Inferior parietal cortex (tissue), 1 donor: ENCODE measurements at regions not wholly inside any gene's neighbourhood (a gene's known extent, or its start where the extent isn't known, plus 50 kb on each side); places are given as distances from the start of the nearest gene placed in this dataset.
"Not testable (repeated sequence)": the region's sequence is repeated elsewhere in the genome, so short reads cannot be mapped to it uniquely, and the experiment has no call there.

ENCODE experiments used
- DNase-seq: peaks from one replicate; pipeline ENCODE4 v3.0.0-alpha.2; 2016; ENCODE audit errors: extremely low spot score

DNA sequence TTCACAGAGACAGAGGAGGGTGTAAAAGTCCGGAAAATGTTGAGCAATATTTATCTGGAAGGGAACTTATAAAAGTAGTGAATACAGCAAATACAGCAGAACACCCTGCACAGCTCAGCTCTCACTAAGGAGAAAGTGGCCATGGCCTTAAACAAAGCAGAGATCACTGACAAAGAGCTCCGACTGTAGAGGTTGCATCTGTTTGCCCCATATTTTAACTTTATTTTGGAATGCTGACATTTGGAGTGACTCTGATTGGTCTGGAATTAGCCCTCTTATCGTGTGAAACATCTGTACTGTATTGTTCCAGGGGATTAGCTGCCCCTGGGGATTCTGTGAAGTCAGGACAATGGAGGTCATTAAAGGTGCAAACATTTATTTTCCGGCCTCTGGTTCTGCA, 1275.7 kb upstream of the FLRT2 start:
- DNase-seq = no peak

DNA sequence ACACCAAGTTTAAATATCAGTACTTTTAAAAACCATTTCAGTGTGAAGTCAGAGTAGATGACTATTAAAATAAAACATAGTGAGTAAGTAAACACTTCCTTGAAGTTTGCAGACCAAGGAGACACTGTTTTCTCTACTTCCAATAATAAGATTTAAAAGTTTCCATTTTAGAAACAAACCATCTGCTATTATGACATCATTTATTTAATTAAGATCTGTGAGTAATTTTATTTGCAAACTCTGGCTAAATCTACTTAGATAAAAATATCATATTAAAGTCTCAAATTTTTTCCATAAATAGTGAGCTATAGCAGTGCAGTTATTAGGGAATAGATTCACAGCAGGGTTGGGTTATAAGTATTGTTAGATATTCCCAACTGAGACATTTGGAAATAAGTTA, 1267.0 kb upstream of the FLRT2 start:
- DNase-seq = no peak

DNA sequence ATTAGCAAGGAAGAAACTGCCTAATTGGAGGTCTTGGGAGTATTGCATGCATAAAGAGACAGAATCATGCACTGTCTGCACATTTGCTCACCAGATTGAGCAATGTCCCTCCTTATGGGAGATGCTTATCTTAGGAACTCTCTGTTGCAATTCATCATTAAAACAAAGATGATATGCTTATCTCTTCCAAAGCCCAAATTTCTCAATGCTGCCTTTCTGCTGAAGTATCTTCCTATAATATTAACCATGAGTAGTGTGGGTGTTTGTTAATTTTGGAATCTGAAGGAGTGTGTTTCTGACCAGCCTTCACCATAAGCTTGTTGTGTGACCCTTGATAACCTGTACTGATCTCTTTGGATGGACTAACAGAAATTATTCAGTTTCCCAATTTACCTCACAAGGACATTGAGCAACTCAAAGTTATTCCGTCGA, 1257.6 kb upstream of the FLRT2 start:
- DNase-seq = no peak

DNA sequence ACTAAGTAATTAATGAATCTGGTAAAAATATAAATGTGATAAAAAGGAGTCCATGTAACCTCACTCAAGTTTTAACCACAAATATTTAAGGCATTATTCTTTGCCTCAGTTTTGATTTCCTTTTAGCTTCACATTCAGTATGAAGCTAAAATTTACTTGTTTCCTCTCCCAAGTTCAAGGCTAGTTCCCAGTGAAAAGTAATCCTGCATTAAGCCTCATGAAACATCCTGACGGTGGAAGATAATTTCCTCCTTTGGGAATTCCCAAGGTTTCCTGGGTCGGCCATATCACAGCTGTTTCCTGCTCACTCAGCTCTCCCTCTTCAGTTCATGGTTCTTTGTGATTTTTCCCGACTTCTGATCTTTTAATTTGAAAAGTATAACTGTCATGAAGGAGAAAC, 1256.8 kb upstream of the FLRT2 start:
- no peak for DNase-seq

DNA sequence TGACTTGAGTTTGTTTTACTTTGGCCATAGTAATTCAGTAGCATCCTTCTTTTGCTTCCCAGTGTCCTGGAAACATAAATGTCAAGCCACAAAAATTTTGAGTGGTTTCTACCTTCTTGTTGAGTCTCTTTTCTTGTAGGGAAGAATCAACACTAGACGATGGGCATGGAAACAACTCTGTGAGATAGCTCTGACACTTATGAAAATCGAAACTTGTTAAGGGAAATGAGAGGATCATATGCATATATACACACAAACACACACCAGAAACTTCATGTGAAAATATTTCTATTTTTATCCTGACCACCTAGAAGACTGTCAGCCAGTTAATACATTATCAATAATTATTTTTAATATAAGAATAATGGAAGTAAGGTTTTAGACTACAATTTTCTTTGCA, 1247.3 kb upstream of the FLRT2 start:
- DNase-seq = no peak

DNA sequence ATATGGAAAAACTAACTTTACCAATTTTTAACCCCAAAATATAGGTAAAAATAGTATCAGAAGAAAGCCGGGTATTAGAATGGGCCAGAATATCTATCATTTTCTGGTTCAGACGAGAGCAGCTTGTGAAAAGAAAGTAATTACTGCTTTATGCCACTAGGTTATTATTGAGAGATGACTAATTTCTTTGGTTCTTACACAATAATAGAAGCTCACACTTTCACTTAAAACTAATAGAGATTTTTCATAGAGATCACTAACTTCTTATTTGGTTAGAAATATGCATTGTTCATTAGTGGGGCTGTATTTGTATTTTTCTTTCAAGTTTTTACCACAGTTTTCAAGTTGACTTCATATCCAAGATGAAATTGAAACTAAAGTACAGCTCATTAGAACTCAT, 1241.2 kb upstream of the FLRT2 start:
- DNase-seq = no peak

DNA sequence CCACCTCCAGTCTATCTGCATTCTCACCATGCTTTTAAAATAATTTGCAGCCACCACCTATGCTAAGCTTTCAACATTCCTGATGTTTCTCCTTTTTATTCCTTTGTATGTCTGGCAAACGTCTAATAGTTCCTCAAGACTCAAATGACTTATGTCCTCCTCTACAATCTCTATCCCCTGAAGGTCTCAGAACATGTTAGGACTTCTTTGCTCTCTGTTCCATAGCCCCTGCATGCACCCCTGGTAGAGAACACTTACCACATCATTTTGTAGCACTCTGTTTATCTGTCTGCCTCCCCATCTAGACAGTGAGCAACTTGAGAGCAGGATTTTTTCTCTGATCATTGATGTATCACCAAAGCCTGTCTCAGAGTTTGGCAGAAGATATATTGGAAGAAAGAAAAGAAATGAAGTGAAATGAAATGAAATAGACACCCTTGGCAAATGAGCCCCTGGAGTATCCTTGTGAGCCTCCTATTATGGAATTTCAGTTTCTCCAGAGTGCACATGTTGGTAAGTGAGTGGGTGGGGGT, 1231.2 kb upstream of the FLRT2 start:
- no peak for DNase-seq

DNA sequence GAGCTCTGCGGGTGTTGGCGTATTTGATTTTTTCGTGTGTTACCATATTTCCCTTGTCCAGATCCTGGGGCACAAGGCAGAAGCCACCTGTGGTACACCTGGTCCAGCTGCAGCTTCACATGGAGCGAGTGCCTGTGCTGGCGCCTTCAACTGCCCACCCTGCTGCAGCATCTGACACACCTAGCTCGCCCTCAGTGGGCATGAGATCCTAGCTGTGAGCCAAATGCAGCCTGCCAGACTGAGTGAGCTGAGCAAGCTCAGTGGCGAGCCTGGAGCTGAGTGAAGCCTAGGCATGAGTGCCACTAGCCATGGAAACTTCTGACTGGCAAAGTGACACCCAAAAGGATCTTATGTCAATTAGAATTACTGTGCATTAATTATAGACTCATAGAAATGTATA, 1226.8 kb upstream of the FLRT2 start:
- no peak for DNase-seq

DNA sequence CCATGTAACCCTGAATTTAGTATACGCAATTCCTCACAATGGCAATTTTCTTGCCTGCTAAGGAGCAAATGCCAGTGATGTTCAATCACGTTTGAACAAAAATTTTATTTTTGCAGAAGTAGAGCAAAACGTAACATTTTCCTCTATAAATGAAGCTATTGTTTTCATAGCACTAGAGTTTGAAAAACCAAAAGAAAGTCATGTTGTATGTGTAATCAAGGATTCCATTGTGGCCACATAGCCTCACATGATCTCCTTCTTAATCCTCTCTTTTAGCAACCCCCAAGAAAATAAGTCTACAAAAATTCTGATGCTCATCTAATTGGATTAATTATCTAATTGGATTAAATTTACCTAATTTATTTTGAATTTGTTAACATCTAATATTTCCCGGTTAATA, 1217.4 kb upstream of the FLRT2 start:
- DNase-seq = no peak

DNA sequence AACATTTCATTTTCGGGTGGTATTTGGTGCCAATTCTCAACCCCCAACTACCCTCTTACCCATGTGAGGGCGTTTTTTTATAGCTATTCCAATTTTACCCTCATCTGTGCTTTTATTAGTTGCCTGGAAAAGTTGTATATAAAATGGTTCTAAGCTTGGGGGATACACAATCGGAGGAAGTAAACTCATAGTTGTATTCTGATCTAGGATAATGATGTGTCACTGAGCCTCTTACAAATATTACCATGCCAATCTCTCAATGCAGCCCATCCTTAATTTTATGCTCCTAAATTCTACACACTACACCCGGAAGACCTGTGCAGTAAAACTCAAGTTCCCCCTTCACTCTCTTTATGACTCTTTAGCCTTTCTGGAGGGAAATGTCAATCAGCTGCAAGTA, 1206.5 kb upstream of the FLRT2 start:
- DNase-seq = no peak

DNA sequence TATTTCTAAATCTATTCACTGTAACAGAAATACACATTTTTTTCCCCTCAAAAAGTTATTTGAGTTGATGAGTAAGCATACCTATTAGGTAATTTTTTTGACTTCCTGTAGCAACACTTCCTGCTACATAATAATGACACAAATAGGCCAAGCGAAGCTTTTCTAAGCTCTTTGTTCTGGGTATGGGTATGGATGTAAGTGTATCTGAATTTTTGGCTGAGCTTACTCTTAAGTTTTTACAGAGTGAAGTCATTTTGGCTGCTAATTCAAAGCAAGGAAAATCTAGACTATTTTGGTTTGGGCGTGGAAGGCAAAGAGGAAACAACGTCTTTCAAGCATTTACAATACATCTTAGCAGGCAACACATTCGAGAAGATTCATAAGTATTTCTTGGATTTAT, 1206.0 kb upstream of the FLRT2 start:
- DNase-seq = no peak

DNA sequence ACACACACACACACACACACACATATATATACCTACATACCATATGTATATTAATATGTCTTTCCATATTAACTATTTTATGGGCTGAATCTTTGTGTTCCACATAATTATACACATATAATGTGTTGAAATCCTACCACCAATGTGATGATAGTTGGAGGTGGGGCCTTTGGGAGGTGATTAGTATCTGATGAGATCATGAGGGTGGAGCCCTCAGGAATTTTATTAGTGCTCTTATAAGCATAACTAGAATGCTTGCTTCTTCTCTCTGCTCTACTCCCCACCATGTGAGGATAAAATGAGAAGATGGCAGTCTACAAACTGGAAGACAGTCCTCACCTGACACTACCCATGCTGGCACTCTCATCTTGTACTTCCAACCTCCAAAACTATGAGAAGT, 1193.5 kb upstream of the FLRT2 start:
- no peak for DNase-seq

DNA sequence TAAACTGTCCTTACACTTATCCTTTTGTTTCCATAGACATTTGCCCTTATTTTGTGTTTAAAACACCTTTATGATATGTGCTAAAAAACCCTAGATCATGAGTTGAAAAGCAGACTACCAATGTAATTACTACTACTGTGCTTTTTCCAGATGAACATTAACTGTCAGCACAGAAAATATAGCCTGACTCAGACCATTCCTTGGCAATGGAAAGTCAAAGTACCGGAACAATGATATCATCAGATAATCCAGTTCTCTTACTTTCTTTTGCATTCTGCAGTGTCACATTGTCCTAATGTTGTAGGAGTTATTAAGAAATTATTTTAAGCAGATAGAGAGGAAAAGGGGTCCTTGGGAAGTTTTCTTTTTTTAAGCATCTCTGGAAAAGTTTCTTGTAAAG, 1189.0 kb upstream of the FLRT2 start:
- DNase-seq = no peak

DNA sequence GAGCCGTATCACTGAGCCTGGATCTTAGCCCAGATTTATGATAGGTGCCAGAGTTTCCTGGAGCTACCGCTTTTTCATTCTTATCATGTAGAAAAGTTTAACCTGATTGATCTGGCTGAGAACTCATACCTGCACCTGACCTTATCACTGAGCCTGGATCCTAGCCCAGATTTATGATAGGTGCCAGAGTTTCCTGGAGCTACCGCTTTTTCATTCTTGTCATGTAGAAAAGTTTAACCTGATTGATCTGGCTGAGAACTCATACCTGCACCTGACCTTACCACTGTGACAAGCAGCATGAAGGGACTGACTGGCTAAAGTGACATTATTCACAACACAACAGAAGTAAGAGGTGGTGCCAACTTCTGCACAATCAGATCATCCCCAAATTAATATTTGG, 1188.1 kb upstream of the FLRT2 start:
- not testable (repeated sequence) for DNase-seq

DNA sequence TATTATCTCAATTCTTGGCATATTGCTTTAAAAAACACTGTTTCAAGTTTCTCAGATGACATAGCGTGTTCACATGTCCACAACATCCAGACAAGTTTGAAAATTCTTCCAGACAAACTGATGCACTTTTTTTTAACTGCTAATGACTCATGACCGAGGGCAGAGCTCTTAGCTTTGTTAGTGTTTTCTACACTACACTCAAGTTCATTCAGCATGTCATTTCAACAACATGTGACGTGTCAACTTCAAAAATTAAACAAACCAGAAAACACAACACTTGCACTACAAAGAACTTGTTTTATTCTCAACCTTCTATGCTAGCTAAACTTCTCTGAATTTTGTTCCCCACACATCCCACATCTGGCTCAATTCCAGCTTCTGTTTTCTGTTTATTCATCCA, 1186.3 kb upstream of the FLRT2 start:
- no peak for DNase-seq

DNA sequence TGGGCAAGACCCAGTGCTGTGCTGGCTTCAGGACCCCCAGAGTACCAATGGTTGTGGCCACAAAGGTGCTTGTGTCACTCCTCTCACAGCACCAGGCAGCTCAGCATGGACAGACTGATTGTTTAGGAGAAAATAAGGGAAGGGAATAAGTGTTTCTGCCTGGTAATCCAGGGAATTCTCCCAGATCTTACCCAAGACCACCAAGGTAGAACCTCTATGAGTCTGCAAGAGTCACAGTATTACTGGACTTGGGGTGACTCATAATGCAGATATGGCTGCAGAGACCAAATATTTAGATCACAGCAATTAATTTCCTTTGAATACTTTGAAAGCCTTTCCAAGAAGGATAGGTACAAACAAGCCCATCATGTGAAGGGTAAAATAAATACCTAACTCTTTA, 1178.3 kb upstream of the FLRT2 start:
- DNase-seq = no peak

DNA sequence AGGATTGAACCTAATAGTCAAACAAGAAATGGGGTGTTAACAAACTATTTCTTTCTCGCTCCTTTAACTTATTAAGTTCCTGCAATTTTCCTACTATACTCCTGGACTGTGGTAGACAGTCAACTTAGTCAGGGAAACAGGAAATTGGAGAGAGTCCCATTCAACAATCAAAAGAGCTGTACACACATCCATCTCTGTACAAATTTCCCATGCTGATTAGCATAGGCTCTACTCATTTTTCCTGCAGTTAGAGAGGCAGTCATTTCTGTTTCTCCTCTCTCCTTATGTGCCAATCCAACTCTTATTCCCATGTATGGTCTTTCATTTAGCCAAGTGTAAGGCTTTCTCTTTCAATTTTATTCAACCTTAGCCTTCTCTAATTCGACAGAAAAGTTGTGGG, 1168.5 kb upstream of the FLRT2 start:
- DNase-seq = no peak

DNA sequence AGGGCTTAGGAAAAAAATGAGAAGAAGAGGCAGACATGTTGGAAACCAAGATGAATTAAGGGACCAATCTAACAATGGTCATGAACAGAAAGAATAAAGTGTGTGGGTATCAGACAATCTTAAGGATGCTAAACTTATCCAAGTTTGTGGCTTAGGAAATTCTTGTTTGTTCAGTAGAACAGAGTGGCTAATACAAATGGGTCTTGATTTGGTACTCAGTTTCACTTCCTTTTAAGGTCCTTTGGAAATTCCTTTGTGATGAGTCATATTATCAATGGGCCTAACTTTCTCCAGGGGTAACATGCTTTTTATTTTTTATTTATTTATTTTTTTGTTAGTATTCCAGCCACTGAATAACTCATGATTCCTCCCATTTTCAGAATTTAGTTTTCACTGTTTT, 1154.7 kb upstream of the FLRT2 start:
- DNase-seq = no peak

DNA sequence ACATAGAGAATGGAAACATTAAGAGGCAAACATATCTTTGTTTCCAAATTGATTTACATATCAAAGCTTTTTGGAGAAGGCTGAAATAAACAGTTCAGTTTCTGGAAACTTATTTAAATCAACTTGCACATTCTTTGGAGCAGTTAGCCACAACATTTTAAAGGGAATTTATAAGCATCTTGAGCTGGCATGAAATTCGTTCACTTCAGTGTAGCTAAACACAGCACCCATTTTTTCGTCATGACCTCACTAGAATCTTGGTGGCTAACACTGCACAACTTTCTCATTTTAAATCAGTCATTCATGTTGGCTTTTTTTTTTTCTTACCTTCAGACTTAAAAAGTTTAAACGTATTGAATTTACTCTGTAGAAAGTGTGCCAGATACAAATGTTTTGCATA, 1139.9 kb upstream of the FLRT2 start:
- DNase-seq = no peak

DNA sequence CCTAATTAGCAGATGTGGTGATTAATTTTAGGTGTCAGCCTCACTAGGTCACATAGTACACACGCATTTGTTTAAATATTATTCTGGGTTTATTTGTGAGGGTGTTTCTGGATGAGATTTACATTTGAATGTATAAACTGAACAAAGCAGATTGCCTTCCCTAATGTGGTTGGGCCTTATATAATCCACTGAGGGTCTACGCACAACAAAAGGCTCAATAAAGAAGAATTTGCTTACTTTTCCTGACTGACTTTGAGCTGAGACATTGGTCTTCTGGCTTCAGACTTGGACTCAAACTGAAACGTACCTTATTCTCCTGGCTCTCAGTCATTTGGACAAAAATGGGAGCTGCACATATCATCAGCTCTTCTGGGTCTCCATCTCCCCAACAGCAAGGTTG, 1132.3 kb upstream of the FLRT2 start:
- no peak for DNase-seq

DNA sequence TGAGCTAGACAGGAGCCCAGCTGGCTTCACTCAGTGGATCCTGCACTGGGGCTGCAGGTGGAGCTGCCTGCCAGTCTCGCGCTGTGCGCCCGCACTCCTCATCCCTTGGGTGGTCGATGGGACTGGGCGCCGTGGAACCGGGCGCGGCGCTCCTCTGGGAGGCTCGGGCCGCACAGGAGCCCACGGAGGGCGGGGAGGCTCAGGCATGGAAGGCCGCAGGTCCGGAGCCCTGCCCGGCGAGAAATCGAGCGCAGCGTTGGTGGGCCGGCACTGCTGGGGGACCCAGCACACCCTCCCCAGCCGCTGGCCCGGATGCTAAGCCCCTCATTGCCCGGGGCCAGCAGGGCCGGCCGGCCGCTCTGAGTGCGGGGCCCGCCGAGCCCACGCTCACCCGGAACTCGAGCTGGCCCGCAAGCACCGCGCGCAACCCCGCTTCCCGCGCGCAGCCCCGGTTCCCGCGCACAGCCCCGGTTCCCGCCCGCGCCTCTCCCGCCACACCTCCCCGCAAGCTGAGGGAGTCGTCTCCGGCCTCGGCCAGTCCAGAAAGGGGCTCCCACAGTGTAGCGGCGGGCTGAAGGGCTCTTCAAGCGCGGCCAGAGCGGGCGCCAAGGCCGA, 1130.5 kb upstream of the FLRT2 start:
- no peak for DNase-seq

DNA sequence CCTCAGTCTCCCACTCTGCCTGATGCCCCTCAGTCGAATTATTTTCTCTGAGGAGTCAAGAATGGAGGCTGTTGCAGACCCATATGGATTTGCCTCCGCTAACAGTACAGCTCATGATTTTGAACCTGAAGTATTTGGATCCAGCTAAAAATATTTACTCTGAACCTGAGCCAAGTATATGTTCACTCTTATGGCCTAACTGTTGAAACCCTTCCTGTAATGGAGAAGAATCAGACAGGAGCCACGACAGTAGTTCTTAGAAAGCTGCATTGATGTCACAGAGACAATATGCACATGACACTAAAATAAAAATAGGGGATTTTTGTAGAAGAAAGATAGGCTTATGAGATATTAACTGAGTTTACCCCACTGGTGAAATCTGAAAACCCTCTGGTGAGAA, 1128.3 kb upstream of the FLRT2 start:
- DNase-seq = no peak

DNA sequence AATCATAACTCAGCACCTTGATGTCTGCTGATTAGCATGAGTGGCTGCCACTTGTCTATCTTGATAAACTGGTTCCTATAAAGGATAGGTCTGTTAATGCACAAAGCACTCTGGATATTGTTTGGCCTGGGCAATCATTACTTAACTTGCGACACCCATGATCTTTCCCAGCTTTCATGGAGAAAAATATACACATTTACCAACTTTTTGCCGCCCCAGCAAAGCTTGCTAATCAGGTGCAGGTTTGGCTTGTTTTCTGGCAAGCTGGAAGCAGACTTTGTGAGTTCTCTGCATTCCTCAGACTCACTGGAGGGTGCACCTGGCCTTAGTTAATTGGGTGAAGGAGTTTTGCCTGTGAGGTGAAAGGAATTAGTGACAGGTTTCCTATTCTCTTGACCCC, 1126.4 kb upstream of the FLRT2 start:
- DNase-seq = no peak

DNA sequence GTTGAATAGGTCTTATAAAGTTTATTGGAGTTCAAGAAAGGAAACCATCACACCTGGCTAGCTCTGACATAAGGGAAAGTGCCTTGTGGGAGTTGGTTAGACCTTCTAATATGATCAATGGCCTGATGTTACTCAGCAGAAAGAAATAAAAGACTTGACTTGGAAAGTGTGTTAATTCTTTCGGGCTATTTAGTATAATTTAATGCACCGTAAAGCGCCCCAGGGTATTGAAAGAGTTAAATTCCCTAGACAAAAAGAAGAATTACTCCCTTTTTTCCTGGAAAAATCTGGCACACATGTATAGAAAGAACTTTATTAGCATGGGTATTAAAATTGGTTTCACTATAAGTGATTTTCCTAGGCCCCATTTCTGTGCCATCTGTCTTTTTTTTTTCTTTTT, 1125.7 kb upstream of the FLRT2 start:
- DNase-seq = no peak
